KBM-7 (cell line): ENCODE measurements at regions not wholly inside any gene's neighbourhood (a gene's known extent, or its start where the extent isn't known, plus 50 kb on each side); places are given as distances from the start of the nearest gene placed in this dataset.
"Not testable (repeated sequence)": the region's sequence is repeated elsewhere in the genome, so short reads cannot be mapped to it uniquely, and the experiment has no call there.

ENCODE experiments used
- DNase-seq: peaks from one replicate; pipeline ENCODE4 v3.0.0-alpha.2; 2015
- in situ Hi-C: fragments of 300-500 bp; cut with MboI; formaldehyde crosslinking; loops from 2 replicates; pipeline ENCODE4 v1.14.3; 2020; ENCODE audit warnings: low sequenced_read_pairs, low pct_unique_long_range_greater_than_20kb, mixed read lengths

DNA sequence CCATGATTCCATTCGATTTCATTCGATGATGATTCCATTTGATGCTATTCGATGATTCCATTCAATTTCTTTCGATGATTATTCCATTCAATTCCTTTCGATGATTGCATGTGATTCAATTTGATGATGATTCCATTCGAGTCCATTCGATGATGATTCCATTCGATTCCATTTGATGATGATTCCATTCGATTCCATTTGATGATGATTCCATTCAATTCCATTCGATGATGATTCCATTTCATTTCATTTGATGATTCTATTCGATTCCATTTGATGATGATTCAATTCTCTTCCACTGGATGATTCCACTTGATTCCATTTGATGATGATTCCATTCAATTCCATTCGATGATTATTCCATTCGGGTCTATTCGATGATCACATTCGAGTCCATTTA lies 1094.1 kb downstream of the RPIA start:
- DNase-seq, in situ Hi-C loops: not testable (repeated sequence)

DNA sequence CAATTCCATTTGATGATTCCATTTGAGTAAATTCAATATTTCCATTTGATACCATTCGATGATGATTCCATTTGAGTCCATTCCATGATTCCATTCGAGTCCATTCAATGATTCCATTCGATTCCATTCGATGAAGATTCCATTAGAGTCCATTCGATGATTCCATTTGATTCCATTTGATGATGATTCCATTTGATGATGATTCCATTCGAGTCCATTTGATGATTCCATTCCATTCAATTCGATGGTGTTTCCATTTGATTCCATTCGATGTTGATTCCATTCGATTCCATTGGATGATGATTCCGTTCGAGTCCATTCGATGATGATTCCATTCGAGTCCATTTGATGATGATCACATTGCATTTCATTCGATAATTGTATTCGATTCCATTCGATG lies 1095.2 kb downstream of the RPIA start:
- in situ Hi-C loops, DNase-seq: not testable (repeated sequence)

- DNase-seq, in situ Hi-C loops: not testable (repeated sequence)
Measured at GRCh38 chr2:89795530-89795929, 1104.1 kb downstream of the RPIA start.

DNA sequence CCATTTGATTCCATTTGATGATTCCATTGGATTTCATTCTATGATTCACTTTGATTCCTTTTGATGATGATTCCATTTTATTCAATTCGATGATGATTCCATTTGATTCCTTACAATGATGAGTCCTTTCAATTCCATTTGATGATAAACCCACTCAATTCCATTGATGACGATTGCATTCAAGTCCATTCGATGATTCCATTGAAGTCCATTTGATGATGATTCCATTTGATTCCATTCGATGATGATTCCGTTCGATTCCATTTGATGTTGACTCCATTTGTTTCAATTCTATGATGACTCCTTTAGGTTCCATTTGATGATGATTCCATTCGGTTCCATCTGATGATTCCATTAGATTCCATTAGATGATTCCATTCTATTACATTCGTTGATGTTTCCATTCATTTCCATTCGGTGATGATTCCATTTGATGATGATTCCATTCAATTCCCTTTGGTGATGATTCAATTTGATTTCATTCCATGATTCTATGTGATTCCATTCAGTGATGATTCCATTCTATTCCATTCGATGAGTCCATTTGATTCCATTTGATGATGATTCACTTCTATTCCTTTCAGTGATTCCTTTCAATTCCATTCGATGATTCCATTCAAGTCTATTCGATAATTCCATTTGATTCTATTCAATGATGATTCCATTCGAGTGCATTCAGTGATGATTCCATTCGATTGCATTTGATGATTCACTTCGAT lies 1106.0 kb downstream of the RPIA start:
- no peak for DNase-seq
- in situ Hi-C loops = no loop called here

DNA sequence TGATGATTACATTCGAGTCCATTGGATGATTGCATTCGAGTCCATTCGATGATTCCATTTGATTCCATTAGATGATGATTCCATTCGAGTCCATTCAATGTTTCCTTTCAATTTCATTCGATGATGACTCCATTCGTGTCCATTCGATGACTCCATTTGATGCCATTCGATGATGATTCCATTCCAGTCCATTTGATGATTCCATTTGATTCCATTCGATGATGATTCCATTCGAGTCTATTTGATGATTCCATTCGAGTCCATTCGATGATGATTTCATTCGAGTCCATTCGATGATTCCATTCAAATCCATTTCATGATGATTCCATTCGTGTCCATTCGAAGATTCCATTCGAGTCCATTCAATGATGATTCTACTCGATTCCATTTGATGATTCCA lies 1109.7 kb downstream of the RPIA start:
- in situ Hi-C loops, DNase-seq: not testable (repeated sequence)

GRCh38 chr2:89806363-89806762 lies 1114.9 kb downstream of the RPIA start:
- in situ Hi-C loops, DNase-seq: not testable (repeated sequence)

DNA sequence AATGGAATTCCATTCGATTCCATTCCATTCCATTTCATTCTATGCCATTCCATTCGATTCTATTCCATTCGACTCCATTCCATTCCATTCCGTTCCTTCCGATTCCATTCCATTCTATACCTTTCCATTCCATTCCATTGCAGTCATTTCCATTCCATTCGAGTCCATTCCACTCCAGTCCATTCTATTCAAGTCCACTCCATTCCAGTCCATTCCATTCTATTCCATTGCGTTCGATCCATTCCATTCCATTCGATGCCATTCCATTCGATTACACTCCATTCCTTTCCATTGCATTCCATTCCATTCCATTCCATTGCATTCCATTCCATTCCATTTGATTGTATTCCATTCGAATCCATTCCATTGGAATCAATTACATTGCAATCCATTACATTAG lies 1119.8 kb downstream of the RPIA start:
- in situ Hi-C loops = no loop called here
- no peak for DNase-seq

- in situ Hi-C loops, DNase-seq: not testable (repeated sequence)
Measured at GRCh38 chr2:89811910-89812309, 1120.4 kb downstream of the RPIA start.

- DNase-seq, in situ Hi-C loops: not testable (repeated sequence)
Measured at GRCh38 chr2:89814359-89814758, 1122.9 kb downstream of the RPIA start.

DNA sequence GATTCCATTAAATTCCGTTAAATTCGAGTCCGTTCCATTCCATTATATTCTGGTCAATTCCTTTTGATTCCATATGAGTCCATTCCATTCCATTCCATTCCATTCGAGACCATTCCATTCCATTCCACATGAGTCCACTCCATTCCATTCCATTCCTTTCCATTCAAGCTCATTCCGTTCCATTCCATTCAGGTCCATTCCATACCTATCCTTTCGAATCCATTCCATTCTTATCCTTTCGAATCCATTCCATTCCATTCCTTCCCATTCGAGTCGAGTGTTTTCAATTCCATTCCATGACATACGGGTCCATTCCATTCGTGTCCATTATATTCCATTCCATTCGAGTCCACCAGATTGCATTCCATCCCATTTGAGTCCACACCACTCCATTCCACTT lies 1127.4 kb downstream of the RPIA start:
- DNase-seq = no peak
- in situ Hi-C loops = no loop called here

DNA sequence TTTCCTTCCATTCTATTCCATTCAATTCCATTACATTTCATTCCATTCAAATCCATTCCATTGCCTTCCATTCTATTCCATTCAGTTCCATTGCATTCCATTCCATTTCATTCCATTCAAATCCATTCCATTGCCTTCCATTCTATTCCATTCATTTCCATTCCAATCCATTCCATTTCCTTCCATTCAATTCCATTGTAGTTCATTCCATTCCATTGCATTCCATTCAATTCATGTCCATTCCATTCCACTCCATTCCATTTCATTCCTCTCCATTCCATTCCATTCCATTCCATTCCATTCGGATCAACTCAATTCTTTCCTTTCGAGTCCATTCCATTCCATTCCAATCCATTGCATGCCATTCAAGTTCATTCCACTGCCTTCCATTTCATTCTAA lies 1128.3 kb downstream of the RPIA start:
- DNase-seq = no peak
- in situ Hi-C loops = no loop called here

DNA sequence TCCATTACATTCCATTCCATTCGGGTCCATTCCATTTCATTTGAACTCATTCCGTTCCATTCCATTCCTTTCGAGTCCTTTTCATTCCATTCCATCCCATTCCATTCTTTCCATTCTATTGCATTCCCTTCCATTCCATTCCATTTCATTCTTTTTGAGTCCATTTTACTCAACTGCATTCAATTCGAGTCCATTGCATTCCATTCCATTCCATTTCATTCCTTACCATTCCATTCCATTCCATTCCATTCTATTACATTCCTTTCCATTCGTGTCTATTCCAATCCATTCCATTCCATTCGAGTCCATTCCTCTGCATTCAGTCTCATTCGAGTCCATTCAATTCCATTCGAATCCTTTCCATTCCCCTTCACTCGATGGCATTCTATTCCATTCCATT lies 1128.8 kb downstream of the RPIA start:
- DNase-seq = no peak
- in situ Hi-C loops = no loop called here

DNA sequence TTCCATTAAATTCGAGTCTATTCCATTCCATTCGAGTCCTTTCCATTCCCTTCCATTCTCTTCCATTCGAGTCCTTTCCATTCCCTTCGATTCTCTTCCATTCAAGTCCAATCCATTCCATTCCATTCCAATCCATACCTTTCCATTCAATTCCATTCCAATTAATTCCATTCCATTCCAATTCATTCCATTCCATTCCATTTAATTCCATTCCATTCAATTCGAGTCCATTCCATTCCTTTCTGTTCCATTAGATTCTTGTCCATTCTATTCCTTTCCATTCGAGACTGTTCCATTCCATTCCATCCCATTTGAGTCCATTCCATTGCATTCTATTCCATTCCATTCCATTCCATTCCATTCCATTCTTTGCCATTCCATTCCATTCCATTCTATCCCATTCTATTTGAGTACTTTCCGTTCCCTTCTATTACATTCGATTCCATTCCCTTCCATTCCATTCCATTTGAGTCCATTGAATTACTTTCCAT lies 1130.0 kb downstream of the RPIA start:
- no peak for DNase-seq
- in situ Hi-C loops = no loop called here

GRCh38 chr2:89822342-89822741 lies 1130.9 kb downstream of the RPIA start:
- in situ Hi-C loops, DNase-seq: not testable (repeated sequence)

DNA sequence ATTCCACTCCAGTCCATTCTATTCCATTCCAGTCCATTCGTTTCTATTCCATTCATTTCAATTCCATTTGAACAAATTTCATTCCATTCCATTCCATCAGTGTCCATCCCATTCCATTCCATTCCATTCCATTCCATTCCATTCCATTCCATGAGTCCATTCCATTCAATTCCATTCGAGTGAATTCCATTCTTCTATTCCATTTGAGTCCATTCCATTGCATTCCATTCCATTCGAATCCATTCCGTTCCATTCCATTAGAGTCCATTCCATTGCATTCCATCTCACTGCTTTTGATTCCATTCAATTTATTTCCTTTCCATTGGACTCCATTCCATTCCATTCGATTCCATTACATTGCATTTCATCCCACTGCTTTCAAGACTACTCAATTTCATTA lies 1132.1 kb downstream of the RPIA start:
- in situ Hi-C loops = no loop called here
- DNase-seq = no peak

DNA sequence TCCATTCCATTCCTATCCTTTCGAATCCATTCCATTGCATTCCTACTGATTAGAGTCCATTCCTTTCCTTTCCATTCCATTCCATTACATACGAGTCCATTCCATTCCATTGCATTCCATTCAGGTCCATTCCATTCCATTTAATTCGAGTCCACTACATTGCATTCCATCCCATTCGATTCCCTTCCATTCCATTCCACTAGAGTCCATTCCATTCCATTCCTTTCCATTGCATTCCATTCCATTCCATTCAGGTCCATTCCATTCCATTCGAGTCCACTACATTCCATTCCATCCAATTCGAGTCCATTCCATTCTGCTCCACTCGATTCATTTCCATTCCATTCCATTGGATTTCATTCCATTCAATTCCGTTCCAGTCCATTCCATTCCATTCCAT lies 1133.6 kb downstream of the RPIA start:
- no peak for DNase-seq
- in situ Hi-C loops = no loop called here

DNA sequence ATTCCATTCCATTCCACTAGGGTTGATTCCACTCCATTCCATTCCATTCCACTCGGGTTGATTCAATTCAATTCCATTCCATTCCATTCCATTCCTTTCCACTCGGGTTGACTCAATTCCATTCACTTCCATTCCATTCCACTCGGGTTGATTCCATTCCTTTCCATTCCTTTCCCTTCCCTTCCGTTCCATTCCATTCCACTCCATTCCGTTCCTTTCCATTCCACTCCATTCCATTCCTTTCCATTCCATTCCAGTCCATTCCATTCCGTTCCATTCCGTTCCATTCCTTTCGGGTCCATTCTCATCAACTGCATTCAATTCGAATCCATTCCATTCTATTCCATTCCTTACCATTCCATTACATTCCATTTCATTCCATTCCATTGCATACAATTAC lies 1135.3 kb downstream of the RPIA start:
- in situ Hi-C loops, DNase-seq: not testable (repeated sequence)

DNA sequence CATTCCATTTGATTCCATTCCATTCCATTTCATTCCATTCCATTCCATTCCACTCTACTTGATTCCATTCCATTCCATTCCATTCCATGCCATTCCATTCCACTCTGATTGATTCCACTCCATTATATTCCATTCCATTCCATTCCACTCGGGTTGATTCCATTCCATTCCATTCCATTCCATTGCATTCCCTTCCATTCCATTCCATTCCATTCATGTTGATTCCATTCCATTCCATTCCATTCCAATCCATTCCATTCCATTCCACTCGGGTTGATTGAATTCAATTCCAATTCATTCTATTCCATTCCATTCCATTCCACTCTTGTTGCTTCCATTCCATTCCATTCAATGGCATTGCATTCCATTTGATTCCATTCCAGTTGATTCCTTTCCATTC lies 1136.4 kb downstream of the RPIA start:
- DNase-seq, in situ Hi-C loops: not testable (repeated sequence)

- in situ Hi-C loops, DNase-seq: not testable (repeated sequence)
Measured at GRCh38 chr2:89828416-89828815, 1136.9 kb downstream of the RPIA start.

- DNase-seq = not testable (repeated sequence)
Measured at GRCh38 chr2:89828961-89829631, 1137.6 kb downstream of the RPIA start.

GRCh38 chr2:89829828-89830227 lies 1138.4 kb downstream of the RPIA start:
- in situ Hi-C loops = no loop called here
- DNase-seq = no peak

More at GRCh38 chr2:89828961-89829631, 1137.6 kb downstream of the RPIA start:
- in situ Hi-C loops = not testable (repeated sequence)
